NCI-H187 treated with DMSO at 0.1 percent for 48 hours (cell line): ENCODE measurements at regions not wholly inside any gene's neighbourhood (a gene's known extent, or its start where the extent isn't known, plus 50 kb on each side); places are given as distances from the start of the nearest gene placed in this dataset.

Experiments
- DNase-seq: peaks from one replicate; lab custom pipeline; 2025; lab: John Stamatoyannopoulos, UW

DNA sequence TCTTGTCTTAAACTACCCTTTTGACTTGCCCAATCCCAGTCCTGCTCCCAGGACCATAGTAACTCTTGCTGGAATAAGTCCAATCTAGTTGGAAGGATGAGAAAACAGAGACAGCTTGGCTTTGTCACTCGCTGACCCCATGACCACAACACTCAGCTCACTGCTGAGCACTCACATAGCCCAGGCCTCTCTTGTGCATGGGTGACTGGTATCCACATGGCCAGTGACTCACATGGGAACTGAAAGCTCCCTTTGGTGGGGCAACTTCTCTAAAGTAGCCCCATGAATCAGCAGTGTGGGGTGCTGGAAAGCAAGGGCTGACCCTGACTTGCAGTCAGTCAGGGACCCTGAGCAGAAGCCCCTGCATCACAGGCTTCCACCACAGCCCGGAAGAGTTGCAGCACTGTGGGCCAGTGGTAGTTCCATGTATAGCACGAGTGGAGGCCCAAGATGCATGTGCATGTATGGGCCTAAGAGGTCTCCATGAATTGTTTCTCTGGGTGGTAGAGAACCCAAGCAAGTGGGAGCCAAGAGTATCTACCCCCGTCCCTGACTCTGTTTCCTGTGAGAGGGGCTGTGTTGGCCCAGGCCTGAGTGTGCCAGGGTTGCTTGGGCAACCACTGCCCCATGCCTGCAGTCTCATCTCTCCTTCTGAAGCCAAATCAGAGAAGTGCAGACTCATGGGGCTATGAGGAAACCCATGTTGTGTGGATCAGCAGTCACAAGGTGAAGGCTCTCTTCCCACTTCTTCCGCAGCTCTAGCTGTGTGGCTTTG lies 62.1 kb upstream of the XCR1 start:
- DNase-seq, result no peak

- no peak for DNase-seq
These were observed 60.6 kb upstream of the XCR1 start for GRCh38 chr3:46087871-46088270.

DNA sequence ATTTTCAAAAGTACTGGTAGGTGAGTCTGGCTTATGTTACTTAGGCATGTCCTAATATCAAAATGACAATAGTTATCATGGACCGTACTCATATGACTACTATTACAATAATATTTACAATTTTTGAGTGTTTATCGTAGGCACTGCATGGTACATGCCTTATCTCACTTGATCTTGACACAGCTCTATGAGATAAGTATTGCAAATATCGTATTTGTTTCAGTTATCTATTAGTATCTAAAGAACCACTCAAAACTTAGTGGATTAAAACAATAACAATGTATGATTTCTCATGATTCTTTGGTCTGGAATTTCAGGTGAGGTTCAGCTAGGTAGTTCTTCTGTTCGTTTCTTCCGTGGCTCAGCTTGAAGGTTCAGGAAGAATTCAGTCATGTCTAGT lies 59.7 kb upstream of the XCR1 start:
- DNase-seq, result no peak

GRCh38 chr3:46086083-46086437 lies 58.8 kb upstream of the XCR1 start:
- no peak for DNase-seq

DNA sequence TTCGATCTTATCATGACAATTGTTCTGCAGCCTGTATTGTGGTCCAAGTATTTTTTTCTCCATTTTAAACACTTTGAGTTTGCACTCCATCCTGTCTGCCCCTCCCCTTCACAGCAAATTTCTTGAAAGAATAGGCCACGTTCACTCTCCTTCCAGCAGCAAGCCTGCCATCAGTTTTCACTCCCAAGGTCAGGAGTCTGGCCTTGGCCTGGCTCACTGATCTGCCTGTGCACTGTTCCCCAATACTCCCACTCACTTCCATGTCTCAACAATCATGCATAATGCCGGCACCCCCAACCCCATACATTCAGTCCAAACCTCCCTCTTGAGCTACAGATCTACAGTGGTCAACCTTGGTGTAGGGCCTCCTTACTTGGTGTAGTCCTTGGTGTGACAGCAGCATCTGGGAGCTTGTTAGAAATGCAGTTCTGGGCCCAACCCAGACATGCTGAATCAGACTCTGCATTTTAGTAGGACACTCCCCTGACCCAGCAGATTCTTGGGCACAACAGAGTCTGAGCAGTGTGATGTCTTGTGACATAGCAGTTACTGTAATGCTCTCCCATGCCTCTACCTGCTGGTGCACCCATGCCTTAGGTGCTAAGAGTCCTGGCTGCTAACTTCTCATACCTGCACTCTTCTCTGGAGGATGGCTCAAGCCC lies 58.3 kb upstream of the XCR1 start:
- no peak for DNase-seq

DNA sequence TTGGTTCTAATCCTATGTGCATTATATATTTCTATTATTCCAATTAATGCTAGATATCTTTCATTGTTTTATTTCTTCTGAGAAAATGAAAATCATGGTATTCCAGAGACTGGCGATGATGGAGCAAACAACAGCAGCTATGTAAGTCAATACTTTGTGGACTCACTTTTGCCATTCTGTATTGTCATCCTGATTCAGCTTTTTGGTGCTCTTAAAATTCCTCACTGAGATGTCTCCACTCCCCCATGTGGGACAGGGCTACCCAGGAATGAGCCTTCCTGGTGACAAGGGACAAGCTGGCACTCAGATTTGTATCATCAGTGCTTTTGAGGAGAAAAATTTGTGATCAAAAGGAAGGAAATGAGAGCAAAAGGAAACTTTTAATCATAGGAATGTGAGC lies 56.7 kb upstream of the XCR1 start:
- no peak for DNase-seq

- no peak for DNase-seq
These were observed 55.6 kb upstream of the XCR1 start for GRCh38 chr3:46082849-46083248.

DNA sequence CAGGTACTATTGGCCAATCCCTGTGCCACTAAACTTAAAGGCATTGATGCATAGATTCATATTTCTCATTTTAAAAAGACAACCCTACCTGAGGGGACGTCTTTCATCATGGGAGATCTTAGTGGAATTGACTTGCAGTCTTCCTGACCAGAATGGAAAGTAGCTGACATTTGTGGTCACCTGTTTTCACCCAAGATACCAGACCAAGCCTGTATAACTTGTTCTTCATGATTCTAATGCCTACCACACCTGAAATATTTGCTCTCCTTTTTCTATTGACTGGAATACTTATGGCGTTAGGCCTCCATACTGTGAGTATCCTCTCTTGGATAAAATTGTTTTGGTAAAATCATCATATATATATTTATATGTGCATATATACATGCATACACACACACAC lies 54.7 kb upstream of the XCR1 start:
- DNase-seq, result no peak

DNA sequence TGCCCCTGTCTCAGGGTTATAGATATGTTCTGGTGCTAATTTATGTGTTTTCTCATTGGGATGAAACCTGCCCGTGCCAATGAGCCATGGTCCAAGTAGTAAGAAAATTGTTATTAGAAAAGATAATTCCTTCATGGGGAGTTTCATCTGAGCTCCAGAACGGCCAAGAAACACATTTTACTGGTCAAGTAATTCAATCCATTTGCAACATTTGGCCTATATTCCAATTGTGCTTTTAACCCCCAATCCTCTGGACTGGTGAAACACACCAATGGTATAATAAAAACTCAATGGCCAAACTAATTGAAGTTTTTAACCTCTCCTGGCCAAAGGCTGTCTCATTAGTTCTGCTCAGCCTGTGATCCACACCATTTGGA lies 53.7 kb upstream of the XCR1 start:
- DNase-seq, result no peak

DNA sequence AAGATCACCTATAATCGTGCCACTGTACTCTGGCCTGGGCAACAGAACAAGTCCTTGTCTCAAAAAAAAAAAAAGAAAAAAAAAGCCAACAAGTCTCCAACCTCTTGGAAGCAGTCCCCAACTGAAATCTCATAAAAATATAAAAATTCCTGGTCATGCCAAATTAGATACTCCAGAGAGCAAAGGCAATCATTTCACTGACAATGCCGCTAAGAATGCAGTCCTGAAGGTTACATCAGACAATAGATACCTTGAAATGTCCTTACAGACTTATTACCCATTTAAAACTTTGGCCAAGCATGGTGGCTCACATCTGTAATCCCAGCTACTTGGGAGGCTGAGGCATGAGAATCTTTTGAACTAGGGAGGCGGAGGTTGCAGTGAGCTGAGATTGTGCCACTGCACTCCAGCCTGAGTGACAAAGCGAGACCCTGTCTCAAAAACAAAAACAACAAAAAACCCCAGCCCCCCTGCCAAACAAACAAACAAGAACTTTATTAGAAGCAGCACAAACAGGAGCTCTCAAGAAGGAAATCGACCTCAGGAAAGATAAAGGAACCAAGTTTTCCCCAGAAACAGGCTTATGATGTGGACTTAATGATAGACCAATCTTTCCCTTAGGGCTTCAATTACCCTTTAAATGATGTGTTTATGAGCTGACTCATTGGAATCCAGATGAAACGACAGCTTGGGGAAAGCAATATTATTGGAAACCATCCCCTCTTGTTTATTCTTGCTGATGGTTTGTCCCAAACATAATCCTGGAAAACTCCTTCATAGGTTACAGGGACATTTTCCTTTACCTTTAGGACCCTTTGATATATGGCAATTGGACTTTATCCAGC lies 53.1 kb upstream of the XCR1 start:
- no peak for DNase-seq

GRCh38 chr3:46078712-46079400 lies 51.6 kb upstream of the XCR1 start:
- peak; percentile 65 for DNase-seq
